Vagina (tissue), 2 donors: ENCODE measurements at regions not wholly inside any gene's neighbourhood (a gene's known extent, or its start where the extent isn't known, plus 50 kb on each side); places are given as distances from the start of the nearest gene placed in this dataset.

Experiments
- CTCF ChIP-seq, 3 experiments: fragments of 450-650 bp in 2 of 3; fragments of 200-600 bp in 1 of 3; sonication (generic) in 1 of 3; IDR thresholded peaks; one replicate each; pipeline ENCODE4 v1.5.1; 2017 to 2019; ENCODE audit warnings: antibody characterized with exemption in 3 of 3, mild to moderate bottlenecking in 2 of 3, moderate library complexity in 2 of 3
- POLR2A ChIP-seq, 2 donors: fragments of 450-650 bp; IDR thresholded peaks; one replicate each; pipeline ENCODE4 v1.6.1; 2017; ENCODE audit warnings: antibody characterized with exemption in 2 of 2, mild to moderate bottlenecking in 2 of 2, moderate library complexity in 2 of 2

- no peak for TF ChIP-seq CTCF (IDR thresholded peaks at IDR 0.05)
- TF ChIP-seq POLR2A (IDR thresholded peaks at IDR 0.05) = no peak
These were observed 130.6 kb downstream of the MRPS6 start for GRCh38 chr21:34203851-34204420.
